ENCODE measurements at regions not wholly inside any gene's neighbourhood (a gene's known extent, or its start where the extent isn't known, plus 50 kb on each side); places are given as distances from the start of the nearest gene placed in this dataset.

DNA sequence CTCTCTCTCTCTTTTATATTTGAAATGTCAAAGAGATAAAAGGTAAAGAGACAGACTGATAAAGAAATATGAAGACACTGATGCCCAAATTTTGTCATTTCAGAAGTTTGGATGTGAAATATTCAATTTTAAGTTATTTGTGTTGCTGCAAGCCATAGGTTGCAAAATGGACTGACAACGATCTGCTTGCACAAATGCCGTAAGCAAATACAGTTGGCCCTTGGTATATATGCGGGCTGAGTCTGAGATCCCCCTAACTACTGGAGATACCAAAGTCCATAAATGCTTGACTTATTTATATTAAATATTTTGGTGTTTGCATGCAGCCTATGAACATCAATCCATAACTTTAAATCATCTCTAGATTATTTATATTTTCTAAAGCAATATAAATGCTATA lies 1459.1 kb upstream of the ALCAM start:
- TF ChIP-seq EP300 (IDR thresholded peaks at IDR 0.05) (no peak), POLR2AphosphoS5 (IDR thresholded peaks at IDR 0.05) (no peak), CTCF (IDR thresholded peaks at IDR 0.05) (no peak), POLR2A (IDR thresholded peaks at IDR 0.05; ENCODE audit: low read depth) (no peak)
- H3K4me3 ChIP-seq = no peak overlapping the region
- H3K36me3 ChIP-seq = no peaks in the 10 kb centered on the region
- no peaks in the 10 kb centered on the region for H3K9me3 ChIP-seq
- WGBS = 91% methylated on average over 3 of the region's 3 CpGs
- H3K4me1 ChIP-seq = no peaks in the 10 kb centered on the region
- H3K27me3 ChIP-seq = no peaks in the 10 kb centered on the region
- no peak overlapping the region for H3K27ac ChIP-seq (replicated peaks in 1 of 4)
- no peak for DNase-seq (ENCODE audit: extremely low spot score)
- intact Hi-C loops (cut with DNase I) = no loop called here

DNA sequence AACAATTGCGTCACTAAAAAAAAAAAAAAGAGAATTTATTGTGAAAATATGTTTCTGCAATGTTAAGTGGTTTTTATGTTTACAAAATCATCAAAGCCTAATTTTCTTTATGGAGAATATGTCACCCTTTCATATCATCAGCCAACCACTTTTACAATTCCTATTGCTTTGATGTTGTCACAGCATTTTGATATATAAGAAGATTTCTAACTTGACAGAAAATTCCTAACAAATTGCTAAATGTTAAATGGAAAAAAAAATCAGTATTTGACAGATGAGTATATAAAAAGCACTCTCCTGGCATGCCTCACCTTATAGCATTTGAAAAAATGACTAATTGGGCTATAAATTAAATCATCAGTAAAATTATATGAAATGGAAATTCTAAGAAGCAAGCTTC lies 1457.3 kb upstream of the ALCAM start:
- no peak for TF ChIP-seq POLR2A (IDR thresholded peaks at IDR 0.05; ENCODE audit: low read depth)
- no peak for TF ChIP-seq CTCF (IDR thresholded peaks at IDR 0.05)
- no peak for TF ChIP-seq EP300 (IDR thresholded peaks at IDR 0.05)
- no peak for TF ChIP-seq POLR2AphosphoS5 (IDR thresholded peaks at IDR 0.05)

GRCh38 chr3:103918336-103918735 lies 1448.4 kb upstream of the ALCAM start:
- no peak overlapping the region for H3K4me3 ChIP-seq
- intact Hi-C loops (cut with DNase I) = no loop called here
- H3K27me3 ChIP-seq = no peaks in the 10 kb centered on the region
- no peak for DNase-seq (ENCODE audit: extremely low spot score)
- H3K9me3 ChIP-seq = no peaks in the 10 kb centered on the region
- H3K27ac ChIP-seq (replicated peaks in 1 of 4) = no peak overlapping the region
- TF ChIP-seq CTCF (IDR thresholded peaks at IDR 0.05) = no peak
- TF ChIP-seq POLR2AphosphoS5 (IDR thresholded peaks at IDR 0.05) = no peak
- TF ChIP-seq EP300 (IDR thresholded peaks at IDR 0.05) = no peak
- no peak for TF ChIP-seq POLR2A (IDR thresholded peaks at IDR 0.05; ENCODE audit: low read depth)
- H3K4me1 ChIP-seq = no peaks in the 10 kb centered on the region
- no peaks in the 10 kb centered on the region for H3K36me3 ChIP-seq

More for the DNA sequence above, 1457.3 kb upstream of the ALCAM start:
- Histone ChIP-seq H3K27me3 (no peaks in the 10 kb centered on the region), H3K27ac (replicated peaks in 1 of 4) (no peak overlapping the region), H3K4me3 (no peak overlapping the region), H3K4me1 (no peaks in the 10 kb centered on the region), H3K9me3 (no peaks in the 10 kb centered on the region), H3K36me3 (no peaks in the 10 kb centered on the region)
- intact Hi-C loops (cut with DNase I) = no loop called here
- no peak for DNase-seq (ENCODE audit: extremely low spot score)
- 94% methylated on average over 1 of the region's 1 CpG for WGBS

- TF ChIP-seq POLR2AphosphoS5 (IDR thresholded peaks at IDR 0.05) = no peak
- no peak for TF ChIP-seq POLR2A (IDR thresholded peaks at IDR 0.05; ENCODE audit: low read depth)
- no peak for TF ChIP-seq CTCF (IDR thresholded peaks at IDR 0.05)
- TF ChIP-seq EP300 (IDR thresholded peaks at IDR 0.05) = no peak
- intact Hi-C loops (cut with DNase I) = no loop called here
- no peak for DNase-seq (ENCODE audit: extremely low spot score)
- Histone ChIP-seq H3K4me1 (no peaks in the 10 kb centered on the region), H3K4me3 (no peak overlapping the region), H3K36me3 (no peaks in the 10 kb centered on the region), H3K27ac (replicated peaks in 1 of 4) (no peak overlapping the region), H3K27me3 (no peaks in the 10 kb centered on the region), H3K9me3 (no peaks in the 10 kb centered on the region)
- 48% methylated on average over 3 of the region's 3 CpGs for WGBS
These were observed 1447.4 kb upstream of the ALCAM start for GRCh38 chr3:103919327-103919726.

DNA sequence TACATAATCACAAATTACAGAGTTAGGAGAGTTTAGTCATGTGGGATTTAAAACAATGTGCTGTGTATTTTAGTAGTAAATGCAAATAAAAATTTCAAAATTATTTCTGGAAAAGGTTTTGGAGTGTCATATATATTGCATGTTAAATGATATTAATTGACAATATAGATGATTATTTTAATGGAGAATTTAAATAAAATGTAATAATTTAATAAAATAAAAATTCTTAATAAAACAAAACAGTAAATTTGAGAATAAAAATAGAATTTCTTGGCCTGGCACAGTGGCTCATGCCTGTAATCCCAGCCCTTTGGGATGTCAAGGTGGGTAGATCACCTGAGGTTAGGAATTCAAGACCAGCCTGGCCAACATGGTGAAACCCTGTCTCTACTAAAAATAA lies 1442.8 kb upstream of the ALCAM start:
- no peak overlapping the region for H3K27ac ChIP-seq (replicated peaks in 1 of 4)
- H3K4me3 ChIP-seq = no peak overlapping the region
- intact Hi-C loops (cut with DNase I) = no loop called here
- no peaks in the 10 kb centered on the region for H3K27me3 ChIP-seq
- H3K4me1 ChIP-seq = no peaks in the 10 kb centered on the region
- no peaks in the 10 kb centered on the region for H3K9me3 ChIP-seq
- no peaks in the 10 kb centered on the region for H3K36me3 ChIP-seq
- TF ChIP-seq EP300 (IDR thresholded peaks at IDR 0.05) (no peak), POLR2A (IDR thresholded peaks at IDR 0.05; ENCODE audit: low read depth) (no peak), POLR2AphosphoS5 (IDR thresholded peaks at IDR 0.05) (no peak), CTCF (IDR thresholded peaks at IDR 0.05) (no peak)
- no peak for DNase-seq (ENCODE audit: extremely low spot score)
